ENCODE measurements at regions not wholly inside any gene's neighbourhood (a gene's known extent, or its start where the extent isn't known, plus 50 kb on each side); places are given as distances from the start of the nearest gene placed in this dataset.

DNA sequence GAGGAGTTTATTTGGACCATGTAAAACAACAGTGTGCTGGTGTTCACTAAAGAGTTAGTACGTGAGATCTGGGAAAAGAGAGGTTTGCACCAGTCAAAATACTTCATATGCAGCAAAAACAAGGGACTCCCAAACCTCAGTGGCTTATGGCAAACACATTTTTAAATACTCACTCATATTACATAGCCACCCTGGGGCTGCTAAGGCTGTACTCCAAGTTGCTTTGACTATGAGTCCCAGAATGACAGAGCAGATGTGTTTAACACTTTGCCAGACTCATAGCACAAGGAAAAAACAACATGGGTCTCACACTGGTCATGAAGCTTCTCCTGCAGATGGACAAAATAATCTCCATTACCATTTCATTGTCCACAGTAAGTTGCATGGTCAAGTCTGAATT lies 202.8 kb upstream of the GRIA4 start:
- Histone ChIP-seq H3K9me3 (ENCODE audit: insufficient read depth, low read depth, low read length) (no peaks in the 10 kb centered on the region), H3K27me3 (ENCODE audit: insufficient read depth, low read length) (no peaks in the 10 kb centered on the region), H3K27ac (ENCODE audit: low read depth, low read length) (no peak overlapping the region), H3K9ac (ENCODE audit: low read length) (no peak overlapping the region), H2AFZ (ENCODE audit: low read depth, low read length) (no peak overlapping the region), H3K36me3 (ENCODE audit: insufficient read depth, low read length) (no peaks in the 10 kb centered on the region), H3K4me1 (ENCODE audit: insufficient read depth, low read length) (no peaks in the 10 kb centered on the region), H3K79me2 (ENCODE audit: insufficient read depth, low read length) (no peaks in the 10 kb centered on the region), H3K4me3 (ENCODE audit: insufficient read depth, low read depth, low read length) (no peak overlapping the region), H3K4me2 (ENCODE audit: low read length) (no peak overlapping the region), H4K20me1 (ENCODE audit: insufficient read depth, low read length) (no peaks in the 10 kb centered on the region)
- no peaks in the 10 kb centered on the region for H3K27me3 Mint-ChIP-seq (ENCODE audit: low read depth, unreplicated experiment)
- no peak for FAIRE-seq
- H3K4me3 Mint-ChIP-seq (ENCODE audit: unreplicated experiment) = no peak overlapping the region
- no peaks in the 10 kb centered on the region for H3K9me3 Mint-ChIP-seq (ENCODE audit: unreplicated experiment)
- H3K27ac Mint-ChIP-seq (ENCODE audit: unreplicated experiment) = no peak overlapping the region
- no peaks in the 10 kb centered on the region for H3K36me3 Mint-ChIP-seq (ENCODE audit: low read depth, unreplicated experiment)
- no peaks in the 10 kb centered on the region for H3K4me1 Mint-ChIP-seq (ENCODE audit: low read depth, unreplicated experiment)
- TF ChIP-seq CTCF (IDR thresholded peaks at IDR 0.05; ENCODE audit: insufficient read depth, low read depth, low read length) (no peak), EZH2 (IDR thresholded peaks at IDR 0.05; ENCODE audit: insufficient read depth, low read length) (no peak)
- DNase-seq (ENCODE audit: low read depth) = no peak

DNA sequence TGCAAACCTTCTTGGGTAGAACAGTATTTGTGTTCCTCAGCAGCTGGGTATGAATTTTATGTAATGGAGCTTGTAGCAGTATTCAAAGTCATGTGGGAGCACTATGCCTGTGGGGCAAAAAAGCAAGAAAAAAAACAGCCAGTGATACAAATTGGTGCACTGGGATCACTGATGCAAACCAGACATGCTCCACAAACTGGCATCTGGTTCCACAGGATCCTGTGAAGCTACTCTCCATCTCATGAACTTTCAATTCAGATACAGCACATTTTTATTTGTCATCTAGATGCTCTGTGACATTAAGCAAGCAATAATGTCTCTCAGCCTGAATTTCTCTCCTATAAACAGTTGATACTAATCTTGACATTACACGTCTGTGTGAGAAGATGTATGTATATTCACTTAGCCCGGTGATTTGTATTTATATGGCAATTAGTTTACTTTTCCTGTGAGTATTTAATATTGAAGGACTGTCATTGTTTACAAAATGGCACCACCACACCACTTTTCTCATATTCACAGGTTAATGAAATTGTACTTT lies 208.5 kb upstream of the GRIA4 start:
- H3K27ac Mint-ChIP-seq (ENCODE audit: unreplicated experiment) = no peak overlapping the region
- no peak overlapping the region for H3K4me3 Mint-ChIP-seq (ENCODE audit: unreplicated experiment)
- H3K4me1 Mint-ChIP-seq (ENCODE audit: low read depth, unreplicated experiment) = no peaks in the 10 kb centered on the region
- H3K9ac ChIP-seq (ENCODE audit: low read length) = no peak overlapping the region
- TF ChIP-seq CTCF (IDR thresholded peaks at IDR 0.05; ENCODE audit: insufficient read depth, low read depth, low read length) (no peak), EZH2 (IDR thresholded peaks at IDR 0.05; ENCODE audit: insufficient read depth, low read length) (no peak)
- H3K9me3 ChIP-seq (ENCODE audit: insufficient read depth, low read depth, low read length) = no peaks in the 10 kb centered on the region
- H3K9me3 Mint-ChIP-seq (ENCODE audit: unreplicated experiment) = no peaks in the 10 kb centered on the region
- DNase-seq (ENCODE audit: low read depth) (no peak), FAIRE-seq (no peak)
- no peak overlapping the region for H3K27ac ChIP-seq (ENCODE audit: low read depth, low read length)
- H3K36me3 ChIP-seq (ENCODE audit: insufficient read depth, low read length) = no peaks in the 10 kb centered on the region
- H3K36me3 Mint-ChIP-seq (ENCODE audit: low read depth, unreplicated experiment) = no peaks in the 10 kb centered on the region
- H3K79me2 ChIP-seq (ENCODE audit: insufficient read depth, low read length) = no peaks in the 10 kb centered on the region
- H3K4me1 ChIP-seq (ENCODE audit: insufficient read depth, low read length) = no peaks in the 10 kb centered on the region
- H2AFZ ChIP-seq (ENCODE audit: low read depth, low read length) = no peak overlapping the region
- H3K27me3 Mint-ChIP-seq (ENCODE audit: low read depth, unreplicated experiment) = no peaks in the 10 kb centered on the region
- no peak overlapping the region for H3K4me3 ChIP-seq (ENCODE audit: insufficient read depth, low read depth, low read length)
- H3K4me2 ChIP-seq (ENCODE audit: low read length) = no peak overlapping the region
- H3K27me3 ChIP-seq (ENCODE audit: insufficient read depth, low read length) = no peaks in the 10 kb centered on the region
- no peaks in the 10 kb centered on the region for H4K20me1 ChIP-seq (ENCODE audit: insufficient read depth, low read length)

- H3K4me1 ChIP-seq (ENCODE audit: insufficient read depth, low read length) = no peaks in the 10 kb centered on the region
- Mint-ChIP-seq H3K36me3 (ENCODE audit: low read depth, unreplicated experiment) (no peaks in the 10 kb centered on the region), H3K27me3 (ENCODE audit: low read depth, unreplicated experiment) (no peaks in the 10 kb centered on the region), H3K9me3 (ENCODE audit: unreplicated experiment) (no peaks in the 10 kb centered on the region), H3K4me3 (ENCODE audit: unreplicated experiment) (no peak overlapping the region), H3K4me1 (ENCODE audit: low read depth, unreplicated experiment) (no peaks in the 10 kb centered on the region), H3K27ac (ENCODE audit: unreplicated experiment) (no peak overlapping the region)
- FAIRE-seq (no peak), DNase-seq (ENCODE audit: low read depth) (no peak)
- H3K4me3 ChIP-seq (ENCODE audit: insufficient read depth, low read depth, low read length) = no peak overlapping the region
- no peaks in the 10 kb centered on the region for H3K36me3 ChIP-seq (ENCODE audit: insufficient read depth, low read length)
- TF ChIP-seq EZH2 (IDR thresholded peaks at IDR 0.05; ENCODE audit: insufficient read depth, low read length) (no peak), CTCF (IDR thresholded peaks at IDR 0.05; ENCODE audit: insufficient read depth, low read depth, low read length) (no peak)
- no peak overlapping the region for H3K27ac ChIP-seq (ENCODE audit: low read depth, low read length)
- no peak overlapping the region for H3K9ac ChIP-seq (ENCODE audit: low read length)
- H2AFZ ChIP-seq (ENCODE audit: low read depth, low read length) = no peak overlapping the region
- no peaks in the 10 kb centered on the region for H3K9me3 ChIP-seq (ENCODE audit: insufficient read depth, low read depth, low read length)
- no peaks in the 10 kb centered on the region for H3K79me2 ChIP-seq (ENCODE audit: insufficient read depth, low read length)
- no peaks in the 10 kb centered on the region for H4K20me1 ChIP-seq (ENCODE audit: insufficient read depth, low read length)
- no peak overlapping the region for H3K4me2 ChIP-seq (ENCODE audit: low read length)
- H3K27me3 ChIP-seq (ENCODE audit: insufficient read depth, low read length) = no peaks in the 10 kb centered on the region
Measured at GRCh38 chr11:105399511-105399910, 210.4 kb upstream of the GRIA4 start.
